ENCODE measurements at regions not wholly inside any gene's neighbourhood (a gene's known extent, or its start where the extent isn't known, plus 50 kb on each side); places are given as distances from the start of the nearest gene placed in this dataset.

- Histone ChIP-seq H3K27ac (ENCODE audit: poor library complexity, severe bottlenecking) (no peak overlapping the region), H3K9me3 (ENCODE audit: severe bottlenecking) (no peaks in the 10 kb centered on the region), H3K4me3 (ENCODE audit: severe bottlenecking) (no peak overlapping the region), H3K27me3 (ENCODE audit: insufficient read depth, poor library complexity, severe bottlenecking) (no peaks in the 10 kb centered on the region), H3K36me3 (ENCODE audit: low read depth) (no peaks in the 10 kb centered on the region), H3K4me1 (ENCODE audit: insufficient read depth, poor library complexity, severe bottlenecking) (no peaks in the 10 kb centered on the region)
- no peak for DNase-seq (ENCODE audit: low spot score)
- no peak for TF ChIP-seq CTCF (IDR thresholded peaks at IDR 0.05; ENCODE audit: poor library complexity, severe bottlenecking)
- no peak for ATAC-seq (ENCODE audit: low read depth)
These were observed 526.9 kb upstream of the KLF4 start for GRCh38 chr9:108016446-108016845.

- H3K36me3 ChIP-seq (ENCODE audit: low read depth) = no peaks in the 10 kb centered on the region
- DNase-seq (ENCODE audit: low spot score) (no peak), ATAC-seq (ENCODE audit: low read depth) (no peak)
- TF ChIP-seq CTCF (IDR thresholded peaks at IDR 0.05; ENCODE audit: poor library complexity, severe bottlenecking) = no peak
- H3K27me3 ChIP-seq (ENCODE audit: insufficient read depth, poor library complexity, severe bottlenecking) = no peaks in the 10 kb centered on the region
- H3K27ac ChIP-seq (ENCODE audit: poor library complexity, severe bottlenecking) = no peak overlapping the region
- no peaks in the 10 kb centered on the region for H3K9me3 ChIP-seq (ENCODE audit: severe bottlenecking)
- H3K4me3 ChIP-seq (ENCODE audit: severe bottlenecking) = no peak overlapping the region
- no peaks in the 10 kb centered on the region for H3K4me1 ChIP-seq (ENCODE audit: insufficient read depth, poor library complexity, severe bottlenecking)
These were observed 526.1 kb upstream of the KLF4 start for GRCh38 chr9:108015690-108016089.

GRCh38 chr9:108014353-108014752, 524.8 kb upstream of the KLF4 start:
- Histone ChIP-seq H3K27me3 (ENCODE audit: insufficient read depth, poor library complexity, severe bottlenecking) (no peaks in the 10 kb centered on the region), H3K9me3 (ENCODE audit: severe bottlenecking) (no peaks in the 10 kb centered on the region), H3K4me3 (ENCODE audit: severe bottlenecking) (no peak overlapping the region), H3K4me1 (ENCODE audit: insufficient read depth, poor library complexity, severe bottlenecking) (no peaks in the 10 kb centered on the region), H3K27ac (ENCODE audit: poor library complexity, severe bottlenecking) (no peak overlapping the region), H3K36me3 (ENCODE audit: low read depth) (no peaks in the 10 kb centered on the region)
- no peak for DNase-seq (ENCODE audit: low spot score)
- TF ChIP-seq CTCF (IDR thresholded peaks at IDR 0.05; ENCODE audit: poor library complexity, severe bottlenecking) = no peak
- ATAC-seq (ENCODE audit: low read depth) = no peak

- Histone ChIP-seq H3K9me3 (ENCODE audit: severe bottlenecking) (no peaks in the 10 kb centered on the region), H3K27me3 (ENCODE audit: insufficient read depth, poor library complexity, severe bottlenecking) (no peaks in the 10 kb centered on the region), H3K36me3 (ENCODE audit: low read depth) (no peaks in the 10 kb centered on the region), H3K27ac (ENCODE audit: poor library complexity, severe bottlenecking) (no peak overlapping the region), H3K4me1 (ENCODE audit: insufficient read depth, poor library complexity, severe bottlenecking) (no peaks in the 10 kb centered on the region), H3K4me3 (ENCODE audit: severe bottlenecking) (no peak overlapping the region)
- ATAC-seq (ENCODE audit: low read depth) (no peak), DNase-seq (ENCODE audit: low spot score) (no peak)
- TF ChIP-seq CTCF (IDR thresholded peaks at IDR 0.05; ENCODE audit: poor library complexity, severe bottlenecking) = no peak
These were observed 523.5 kb upstream of the KLF4 start for GRCh38 chr9:108012886-108013665.

- DNase-seq (ENCODE audit: low spot score) (no peak), ATAC-seq (ENCODE audit: low read depth) (no peak)
- H3K27me3 ChIP-seq (ENCODE audit: insufficient read depth, poor library complexity, severe bottlenecking) = no peaks in the 10 kb centered on the region
- no peaks in the 10 kb centered on the region for H3K36me3 ChIP-seq (ENCODE audit: low read depth)
- H3K4me3 ChIP-seq (ENCODE audit: severe bottlenecking) = no peak overlapping the region
- no peaks in the 10 kb centered on the region for H3K4me1 ChIP-seq (ENCODE audit: insufficient read depth, poor library complexity, severe bottlenecking)
- TF ChIP-seq CTCF (IDR thresholded peaks at IDR 0.05; ENCODE audit: poor library complexity, severe bottlenecking) = no peak
- no peak overlapping the region for H3K27ac ChIP-seq (ENCODE audit: poor library complexity, severe bottlenecking)
- H3K9me3 ChIP-seq (ENCODE audit: severe bottlenecking) = no peaks in the 10 kb centered on the region
These were observed 522.8 kb upstream of the KLF4 start for GRCh38 chr9:108012405-108012804.

Data from RWPE2 (cell line).